PC-3 (cell line): ENCODE measurements at regions not wholly inside any gene's neighbourhood (a gene's known extent, or its start where the extent isn't known, plus 50 kb on each side); places are given as distances from the start of the nearest gene placed in this dataset.

Experiments
- CTCF ChIP-seq: fragments of 300-600 bp; sonication (generic); conservative IDR thresholded peaks from 2 replicates; pipeline ENCODE4 v1.5.1; 2017; ENCODE audit warnings: antibody characterized with exemption, low read depth, mild to moderate bottlenecking, low read length
- EZH2 ChIP-seq: fragments of 300-600 bp; sonication (generic); IDR thresholded peaks from one replicate; pipeline ENCODE4 v1.6.1; 2017; ENCODE audit warnings: antibody characterized with exemption, mild to moderate bottlenecking, low read length; ENCODE audit not compliant: unreplicated experiment
- EZH2phosphoT487 ChIP-seq: fragments of 300-600 bp; sonication (generic); IDR thresholded peaks from 2 replicates; pipeline ENCODE4 v1.6.1; 2018; ENCODE audit warnings: mild to moderate bottlenecking, antibody characterized with exemption, low read length, borderline replicate concordance

DNA sequence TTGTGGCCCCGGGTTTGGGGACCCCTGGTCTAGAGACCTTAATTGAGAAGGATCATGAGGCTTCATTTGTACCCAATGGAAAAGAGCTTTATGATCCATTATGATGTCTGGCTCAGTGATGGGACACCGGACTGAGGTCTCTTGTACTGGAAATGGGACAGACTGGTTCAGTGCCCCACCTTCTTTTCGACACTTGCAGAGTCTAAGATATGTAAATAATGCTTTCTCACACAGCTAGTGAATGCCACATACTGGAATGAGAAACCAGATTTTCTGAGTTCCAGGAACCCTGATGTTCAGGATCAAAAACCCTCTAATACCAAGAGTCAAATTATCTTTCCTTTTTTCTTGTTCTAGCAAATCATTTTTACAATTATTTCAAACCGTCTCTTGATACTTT, 116.3 kb upstream of the ARPP21 start:
- TF ChIP-seq EZH2phosphoT487 (no peak), CTCF (no peak), EZH2 (no peak)
